Endothelial cell of umbilical vein (primary cell): ENCODE measurements at regions not wholly inside any gene's neighbourhood (a gene's known extent, or its start where the extent isn't known, plus 50 kb on each side); places are given as distances from the start of the nearest gene placed in this dataset.
"Not testable (repeated sequence)": the region's sequence is repeated elsewhere in the genome, so short reads cannot be mapped to it uniquely, and the experiment has no call there.

Experiments
- BruUV-seq: library from RNA; stranded (reverse); fragments of 400-500 nt; replicated peaks from 2 replicates; lab custom pipeline; 2021; lab: Mats Ljungman, UMichigan
- CTCF ChIA-PET: fragments of 300-600, 350-600 bp; sonication (Branson Sonifier 250); formaldehyde crosslinking; loops from one replicate; lab custom pipeline; 2021; ENCODE audit warnings: antibody characterized with exemption, inconsistent platforms; lab: Charles Lee
- POLR2A ChIA-PET: fragments of 300-600, 350-600 bp; sonication (Branson Sonifier 250); formaldehyde crosslinking; loops from one replicate; lab custom pipeline; 2021; ENCODE audit warnings: antibody characterized with exemption, inconsistent platforms; lab: Charles Lee
- DNase-seq: peaks from one replicate; pipeline ENCODE4 v3.0.0-alpha.2; 2011; ENCODE audit warnings: low read depth, low spot score
- FAIRE-seq: peaks from 2 replicates; lab custom pipeline; 2011; peaks lifted over from hg19 to GRCh38; lab: Jason Lieb, UNC
- H2AFZ ChIP-seq: 2 replicates; pipeline ENCODE4 v1.6.0; 2012; ENCODE audit warnings: low read depth, low read length, control low read depth, inconsistent platforms
- H3K27ac ChIP-seq: 2 replicates; pipeline ENCODE4 v1.5.1; 2011; ENCODE audit warnings: low read depth, mild to moderate bottlenecking, control low read depth, low read length, moderate library complexity; ENCODE audit not compliant: insufficient read depth
- H3K27me3 ChIP-seq, 2 experiments: 2 replicates each; pipeline versions ENCODE4 v1.6.0 to v1.6.1; 2011; ENCODE audit warnings: low read length in 2 of 2, mixed read lengths in 1 of 2; ENCODE audit not compliant: control insufficient read depth in 2 of 2, insufficient read depth in 2 of 2
- H3K36me3 ChIP-seq, 2 experiments: 2 replicates in 1 of 2; 3 replicates in 1 of 2; pipeline ENCODE4 v1.5.1; 2011; ENCODE audit warnings: low read length in 2 of 2, mild to moderate bottlenecking in 1 of 2, moderate library complexity in 1 of 2; ENCODE audit not compliant: control insufficient read depth in 2 of 2, insufficient read depth in 2 of 2; ENCODE audit errors: extremely low read depth in 1 of 2
- H3K4me1 ChIP-seq: 3 replicates; pipeline ENCODE4 v1.5.1; 2011; ENCODE audit warnings: mild to moderate bottlenecking, low read length; ENCODE audit not compliant: control insufficient read depth, insufficient read depth; ENCODE audit errors: extremely low read depth
- H3K4me2 ChIP-seq: 2 replicates; pipeline ENCODE4 v1.6.1; 2011; ENCODE audit warnings: low read length, control low read depth, mixed read lengths; ENCODE audit not compliant: insufficient read depth
- H3K4me3 ChIP-seq, 3 experiments: fragments of 200-600 bp in 1 of 3; sonication (generic), shearing (Covaris generic) in 1 of 3; replicated peaks in 1 of 3; 2 replicates each; pipeline ENCODE4 v1.5.1; 2011 to 2016; ENCODE audit warnings: control low read depth in 3 of 3, low read length in 3 of 3, mild to moderate bottlenecking in 2 of 3, inconsistent platforms in 1 of 3, low read depth in 1 of 3, moderate library complexity in 1 of 3; ENCODE audit not compliant: insufficient read depth in 1 of 3
- H3K79me2 ChIP-seq: 2 replicates; pipeline ENCODE4 v1.6.0; 2012; ENCODE audit warnings: low read length, inconsistent platforms; ENCODE audit not compliant: control insufficient read depth, insufficient read depth
- H3K9ac ChIP-seq: replicated peaks from 2 replicates; pipeline ENCODE3; 2011; ENCODE audit warnings: low read length, control low read depth; ENCODE audit not compliant: insufficient read depth; ENCODE audit errors: extremely low read depth
- H3K9me1 ChIP-seq: replicated peaks from 3 replicates; pipeline ENCODE4 v1.6.0; 2011; ENCODE audit warnings: mild to moderate bottlenecking, low read length; ENCODE audit not compliant: control insufficient read depth, insufficient read depth; ENCODE audit errors: extremely low read depth
- H3K9me3 ChIP-seq: replicated peaks from 2 replicates; pipeline ENCODE4 v1.5.1; 2012; ENCODE audit warnings: low read length, inconsistent platforms; ENCODE audit not compliant: control insufficient read depth, insufficient read depth
- H4K20me1 ChIP-seq: replicated peaks from 2 replicates; pipeline ENCODE3; 2011; ENCODE audit warnings: mild to moderate bottlenecking, low read length; ENCODE audit not compliant: control insufficient read depth, insufficient read depth; ENCODE audit errors: extremely low read depth
- CTCF ChIP-seq, 2 donors: IDR thresholded peaks; 1 replicate in 1 of 2; 2 replicates in 1 of 2; pipeline ENCODE4 v1.5.1; 2011; ENCODE audit warnings: low read length in 2 of 2, mild to moderate bottlenecking in 2 of 2, moderate library complexity in 2 of 2, control low read depth in 1 of 2, inconsistent platforms in 1 of 2, low read depth in 1 of 2; ENCODE audit not compliant: insufficient read depth in 1 of 2; ENCODE audit errors: extremely low read depth in 1 of 2
- EZH2 ChIP-seq: IDR thresholded peaks from 2 replicates; pipeline ENCODE4 v1.6.1; 2012; ENCODE audit warnings: borderline replicate concordance, low read depth, mild to moderate bottlenecking, moderate library complexity, low read length, inconsistent platforms; ENCODE audit not compliant: severe bottlenecking
- FOS ChIP-seq: IDR thresholded peaks from 2 replicates; pipeline ENCODE4 v1.6.1; 2011; ENCODE audit warnings: mild to moderate bottlenecking, low read length, moderate library complexity, borderline replicate concordance; ENCODE audit not compliant: insufficient read depth
- GATA2 ChIP-seq: IDR thresholded peaks from 2 replicates; pipeline ENCODE4 v1.7.0; 2011; ENCODE audit warnings: low read depth, mild to moderate bottlenecking, moderate library complexity, mixed read lengths, low read length; ENCODE audit not compliant: insufficient read length, insufficient read depth
- JUN ChIP-seq: IDR thresholded peaks from 2 replicates; pipeline ENCODE4 v1.6.1; 2011; ENCODE audit warnings: borderline replicate concordance, low read depth; ENCODE audit not compliant: insufficient read length, insufficient read depth
- MAX ChIP-seq: IDR thresholded peaks from 2 replicates; pipeline ENCODE4 v1.6.1; 2011; ENCODE audit not compliant: insufficient read depth, insufficient read length
- MYC ChIP-seq: IDR thresholded peaks from one replicate; pipeline ENCODE4 v1.6.1; 2011; ENCODE audit warnings: mild to moderate bottlenecking, low read depth, low read length
- POLR2A ChIP-seq: IDR thresholded peaks from 2 replicates; pipeline ENCODE4 v1.6.1; 2012; ENCODE audit warnings: low read depth, mild to moderate bottlenecking, control low read depth, low read length
- POLR2AphosphoS5 ChIP-seq: IDR thresholded peaks from 2 replicates; pipeline ENCODE4 v1.6.1; 2012; ENCODE audit warnings: low read depth, mild to moderate bottlenecking, control low read depth, low read length, moderate library complexity; ENCODE audit not compliant: insufficient read depth
- dilution Hi-C: fragments of 300-500 bp; cut with MboI; formaldehyde crosslinking; loops from one replicate; pipeline ENCODE4 v1.15.0; 2019; ENCODE audit warnings: low sequenced_read_pairs; ENCODE audit not compliant: extremely low pct_ligation_motif_present
- intact Hi-C: fragments of 100-400 bp; cut with micrococcal nuclease; formaldehyde crosslinking; loops from one replicate; pipeline ENCODE4 v1.10.0; 2022

- Histone ChIP-seq H3K4me3 (no peak overlapping the region), H2AFZ (no peak overlapping the region), H3K4me2 (no peak overlapping the region), H3K9me1 (no peaks in the 10 kb centered on the region), H3K36me3 (no peaks in the 10 kb centered on the region), H4K20me1 (no peaks in the 10 kb centered on the region), H3K4me1 (peaks cover 21% of the 10 kb centered on the region), H3K79me2 (no peaks in the 10 kb centered on the region), H3K9me3 (no peaks in the 10 kb centered on the region), H3K27ac (peak overlapping the region; percentile 36), H3K27me3 (no peaks in the 10 kb centered on the region), H3K9ac (no peak overlapping the region)
- POLR2A ChIA-PET, result interaction anchor here (0.6 kb wide), 1 partner anchor 74 kb away, joined by 3 read pairs; no protein-coding TSS in a partner anchor
- peak; percentile 56 for FAIRE-seq
- dilution Hi-C loops (no loop called here), intact Hi-C loops (loop anchor here (1.0 to 2.0 kb wide), 2 partner anchors 68 to 89 kb away; no protein-coding TSS in a partner anchor)
- TSS peak; percentile 80 for BruUV-seq
- TF ChIP-seq POLR2A (no peak), EZH2 (no peak), POLR2AphosphoS5 (no peak), CTCF (IDR thresholded peaks at IDR 0.05; ENCODE audit: extremely low read depth in 1 of 2, insufficient read depth in 1 of 2, low read depth in 1 of 2, low read length in 2 of 2) (no peak), JUN (peak; percentile 57), MAX (no peak), FOS (peak; percentile 86), GATA2 (no peak), MYC (no peak)
- CTCF ChIA-PET, result interaction anchor here (0.9 to 1.8 kb wide), 3 partner anchors 18 to 593 kb away, joined by 3 to 5 read pairs (median 3); no protein-coding TSS in a partner anchor
- peak; percentile 82 for DNase-seq
These were observed 207.6 kb upstream of the NFIA start for GRCh38 chr1:60874718-60875117.

- H3K9ac ChIP-seq, BruUV-seq, H3K27me3 ChIP-seq, H4K20me1 ChIP-seq, H3K27ac ChIP-seq, CTCF ChIA-PET, H2AFZ ChIP-seq, H3K79me2 ChIP-seq, H3K9me1 ChIP-seq, POLR2A ChIA-PET, DNase-seq, H3K36me3 ChIP-seq, H3K4me2 ChIP-seq, FAIRE-seq, H3K9me3 ChIP-seq, intact Hi-C loops, H3K4me3 ChIP-seq, dilution Hi-C loops: not testable (repeated sequence)
- H3K4me1 ChIP-seq, result peaks cover 21% of the 10 kb centered on the region
These were observed 209.0 kb upstream of the NFIA start for GRCh38 chr1:60873396-60873795.
